ENCODE measurements at regions not wholly inside any gene's neighbourhood (a gene's known extent, or its start where the extent isn't known, plus 50 kb on each side); places are given as distances from the start of the nearest gene placed in this dataset.

GRCh38 chr10:10772411-10772810, 245.3 kb upstream of the CELF2 start:
- DNase-seq (no peak), ATAC-seq (ENCODE audit: low read depth in 2 of 2) (no peak)
- no peaks in the 10 kb centered on the region for H3K4me1 Mint-ChIP-seq
- peaks cover 4% of the 10 kb centered on the region for H3K27me3 ChIP-seq (ENCODE audit: control insufficient read depth, insufficient read depth, low read length)
- H3K27ac Mint-ChIP-seq = no peak overlapping the region
- no peak overlapping the region for H3K4me3 Mint-ChIP-seq
- no peaks in the 10 kb centered on the region for H3K9me3 ChIP-seq (ENCODE audit: control insufficient read depth in 2 of 2, low read length in 2 of 2)
- no peaks in the 10 kb centered on the region for H3K4me1 ChIP-seq (ENCODE audit: control insufficient read depth, insufficient read depth, low read length, poor library complexity, severe bottlenecking)
- H3K36me3 Mint-ChIP-seq = no peaks in the 10 kb centered on the region
- H3K9me3 Mint-ChIP-seq = peaks cover 0 to 1% (median 0%) of the 10 kb centered on the region in 7 donors
- no peaks in the 10 kb centered on the region for H3K27me3 Mint-ChIP-seq
- no peak overlapping the region for H3K27ac ChIP-seq (ENCODE audit: insufficient read depth, low read length, poor library complexity, severe bottlenecking)
- no peak overlapping the region for H3K4me3 ChIP-seq (ENCODE audit: low read depth, low read length)
- H3K36me3 ChIP-seq (ENCODE audit: control insufficient read depth, insufficient read depth, low read length) = no peaks in the 10 kb centered on the region

GRCh38 chr10:10772874-10773508, 244.7 kb upstream of the CELF2 start:
- Histone ChIP-seq H3K4me3 (ENCODE audit: low read depth, low read length) (no peak overlapping the region), H3K9me3 (ENCODE audit: control insufficient read depth in 2 of 2, low read length in 2 of 2) (no peaks in the 10 kb centered on the region), H3K4me1 (ENCODE audit: control insufficient read depth, insufficient read depth, low read length, poor library complexity, severe bottlenecking) (no peaks in the 10 kb centered on the region), H3K27me3 (ENCODE audit: control insufficient read depth, insufficient read depth, low read length) (peaks cover 4% of the 10 kb centered on the region), H3K27ac (ENCODE audit: insufficient read depth, low read length, poor library complexity, severe bottlenecking) (no peak overlapping the region), H3K36me3 (ENCODE audit: control insufficient read depth, insufficient read depth, low read length) (no peaks in the 10 kb centered on the region)
- Mint-ChIP-seq H3K27me3 (no peaks in the 10 kb centered on the region), H3K4me3 (no peak overlapping the region), H3K36me3 (no peaks in the 10 kb centered on the region), H3K4me1 (no peaks in the 10 kb centered on the region), H3K27ac (no peak overlapping the region), H3K9me3 (peaks cover 0 to 2% (median 0%) of the 10 kb centered on the region in 7 donors)
- no peak for ATAC-seq (ENCODE audit: low read depth in 2 of 2)
- no peak for DNase-seq

- Histone ChIP-seq H3K27me3 (ENCODE audit: control insufficient read depth, insufficient read depth, low read length) (peaks cover 4% of the 10 kb centered on the region), H3K4me1 (ENCODE audit: control insufficient read depth, insufficient read depth, low read length, poor library complexity, severe bottlenecking) (no peaks in the 10 kb centered on the region), H3K4me3 (ENCODE audit: low read depth, low read length) (no peak overlapping the region), H3K9me3 (ENCODE audit: control insufficient read depth in 2 of 2, low read length in 2 of 2) (no peaks in the 10 kb centered on the region), H3K27ac (ENCODE audit: insufficient read depth, low read length, poor library complexity, severe bottlenecking) (no peak overlapping the region), H3K36me3 (ENCODE audit: control insufficient read depth, insufficient read depth, low read length) (no peaks in the 10 kb centered on the region)
- Mint-ChIP-seq H3K4me1 (no peaks in the 10 kb centered on the region), H3K36me3 (no peaks in the 10 kb centered on the region), H3K4me3 (no peak overlapping the region), H3K27ac (no peak overlapping the region), H3K9me3 (peaks cover 0 to 2% (median 0%) of the 10 kb centered on the region in 7 donors), H3K27me3 (peaks cover 4% of the 10 kb centered on the region)
- ATAC-seq (ENCODE audit: low read depth in 2 of 2) = no peak
- DNase-seq = no peak
These were observed 243.3 kb upstream of the CELF2 start for GRCh38 chr10:10774416-10774815.

GRCh38 chr10:10776363-10776762, 241.3 kb upstream of the CELF2 start:
- H3K36me3 Mint-ChIP-seq = no peaks in the 10 kb centered on the region
- no peak overlapping the region for H3K4me3 Mint-ChIP-seq
- Histone ChIP-seq H3K4me1 (ENCODE audit: control insufficient read depth, insufficient read depth, low read length, poor library complexity, severe bottlenecking) (no peaks in the 10 kb centered on the region), H3K36me3 (ENCODE audit: control insufficient read depth, insufficient read depth, low read length) (no peaks in the 10 kb centered on the region), H3K27me3 (ENCODE audit: control insufficient read depth, insufficient read depth, low read length) (peaks cover 4% of the 10 kb centered on the region), H3K27ac (ENCODE audit: insufficient read depth, low read length, poor library complexity, severe bottlenecking) (no peak overlapping the region), H3K4me3 (ENCODE audit: low read depth, low read length) (no peak overlapping the region), H3K9me3 (ENCODE audit: control insufficient read depth in 2 of 2, low read length in 2 of 2) (no peaks in the 10 kb centered on the region)
- ATAC-seq (ENCODE audit: low read depth in 2 of 2) (no peak), DNase-seq (no peak)
- H3K27ac Mint-ChIP-seq = no peak overlapping the region
- no peaks in the 10 kb centered on the region for H3K4me1 Mint-ChIP-seq
- H3K9me3 Mint-ChIP-seq = peaks cover 0 to 2% (median 0%) of the 10 kb centered on the region in 7 donors
- H3K27me3 Mint-ChIP-seq = peaks cover 10% of the 10 kb centered on the region

GRCh38 chr10:10777279-10777678, 240.4 kb upstream of the CELF2 start:
- no peaks in the 10 kb centered on the region for H3K36me3 Mint-ChIP-seq
- H3K27ac Mint-ChIP-seq = no peak overlapping the region
- no peak overlapping the region for H3K4me3 ChIP-seq (ENCODE audit: low read depth, low read length)
- H3K4me1 ChIP-seq (ENCODE audit: control insufficient read depth, insufficient read depth, low read length, poor library complexity, severe bottlenecking) = no peaks in the 10 kb centered on the region
- no peak overlapping the region for H3K27ac ChIP-seq (ENCODE audit: insufficient read depth, low read length, poor library complexity, severe bottlenecking)
- H3K4me3 Mint-ChIP-seq = no peak overlapping the region
- H3K9me3 ChIP-seq (ENCODE audit: control insufficient read depth in 2 of 2, low read length in 2 of 2) = no peaks in the 10 kb centered on the region
- H3K9me3 Mint-ChIP-seq = peaks cover 0 to 2% (median 0%) of the 10 kb centered on the region in 7 donors
- no peak for DNase-seq
- H3K4me1 Mint-ChIP-seq = no peaks in the 10 kb centered on the region
- H3K36me3 ChIP-seq (ENCODE audit: control insufficient read depth, insufficient read depth, low read length) = no peaks in the 10 kb centered on the region
- H3K27me3 Mint-ChIP-seq = peaks cover 10% of the 10 kb centered on the region
- ATAC-seq (ENCODE audit: low read depth in 2 of 2) = no peak
- H3K27me3 ChIP-seq (ENCODE audit: control insufficient read depth, insufficient read depth, low read length) = peaks cover 4% of the 10 kb centered on the region

GRCh38 chr10:10777723-10778122, 239.9 kb upstream of the CELF2 start:
- no peaks in the 10 kb centered on the region for H3K36me3 Mint-ChIP-seq
- H3K27me3 Mint-ChIP-seq = peaks cover 10% of the 10 kb centered on the region
- Histone ChIP-seq H3K36me3 (ENCODE audit: control insufficient read depth, insufficient read depth, low read length) (no peaks in the 10 kb centered on the region), H3K4me1 (ENCODE audit: control insufficient read depth, insufficient read depth, low read length, poor library complexity, severe bottlenecking) (no peaks in the 10 kb centered on the region), H3K27me3 (ENCODE audit: control insufficient read depth, insufficient read depth, low read length) (peaks cover 4% of the 10 kb centered on the region), H3K9me3 (ENCODE audit: control insufficient read depth in 2 of 2, low read length in 2 of 2) (no peaks in the 10 kb centered on the region), H3K4me3 (ENCODE audit: low read depth, low read length) (no peak overlapping the region), H3K27ac (ENCODE audit: insufficient read depth, low read length, poor library complexity, severe bottlenecking) (no peak overlapping the region)
- ATAC-seq (ENCODE audit: low read depth in 2 of 2) = no peak
- peaks cover 0 to 4% (median 0%) of the 10 kb centered on the region in 7 donors for H3K9me3 Mint-ChIP-seq
- H3K4me1 Mint-ChIP-seq = no peaks in the 10 kb centered on the region
- H3K4me3 Mint-ChIP-seq = no peak overlapping the region
- no peak overlapping the region for H3K27ac Mint-ChIP-seq
- no peak for DNase-seq

- Histone ChIP-seq H3K4me1 (ENCODE audit: control insufficient read depth, insufficient read depth, low read length, poor library complexity, severe bottlenecking) (no peaks in the 10 kb centered on the region), H3K4me3 (ENCODE audit: low read depth, low read length) (no peak overlapping the region), H3K36me3 (ENCODE audit: control insufficient read depth, insufficient read depth, low read length) (no peaks in the 10 kb centered on the region), H3K9me3 (ENCODE audit: control insufficient read depth in 2 of 2, low read length in 2 of 2) (no peaks in the 10 kb centered on the region), H3K27me3 (ENCODE audit: control insufficient read depth, insufficient read depth, low read length) (peaks cover 4% of the 10 kb centered on the region), H3K27ac (ENCODE audit: insufficient read depth, low read length, poor library complexity, severe bottlenecking) (no peak overlapping the region)
- DNase-seq = no peak
- peaks cover 0 to 4% (median 0%) of the 10 kb centered on the region in 7 donors for H3K9me3 Mint-ChIP-seq
- peaks cover 10% of the 10 kb centered on the region for H3K27me3 Mint-ChIP-seq
- H3K36me3 Mint-ChIP-seq = no peaks in the 10 kb centered on the region
- ATAC-seq (ENCODE audit: low read depth in 2 of 2) = no peak
- no peak overlapping the region for H3K4me3 Mint-ChIP-seq
- H3K27ac Mint-ChIP-seq = no peak overlapping the region
- H3K4me1 Mint-ChIP-seq = no peaks in the 10 kb centered on the region
These were observed 238.7 kb upstream of the CELF2 start for GRCh38 chr10:10778959-10779358.

- Histone ChIP-seq H3K4me3 (ENCODE audit: low read depth, low read length) (no peak overlapping the region), H3K27me3 (ENCODE audit: control insufficient read depth, insufficient read depth, low read length) (peaks cover 4% of the 10 kb centered on the region), H3K4me1 (ENCODE audit: control insufficient read depth, insufficient read depth, low read length, poor library complexity, severe bottlenecking) (no peaks in the 10 kb centered on the region), H3K36me3 (ENCODE audit: control insufficient read depth, insufficient read depth, low read length) (no peaks in the 10 kb centered on the region), H3K27ac (ENCODE audit: insufficient read depth, low read length, poor library complexity, severe bottlenecking) (no peak overlapping the region), H3K9me3 (ENCODE audit: control insufficient read depth in 2 of 2, low read length in 2 of 2) (no peaks in the 10 kb centered on the region)
- no peak overlapping the region for H3K4me3 Mint-ChIP-seq
- H3K9me3 Mint-ChIP-seq = peaks cover 0 to 4% (median 0%) of the 10 kb centered on the region in 7 donors
- H3K27ac Mint-ChIP-seq = no peak overlapping the region
- ATAC-seq (ENCODE audit: low read depth in 2 of 2) = no peak
- peaks cover 11% of the 10 kb centered on the region for H3K27me3 Mint-ChIP-seq
- H3K36me3 Mint-ChIP-seq = peaks cover 3% of the 10 kb centered on the region
- DNase-seq = no peak
- H3K4me1 Mint-ChIP-seq = no peaks in the 10 kb centered on the region
These were observed 238.2 kb upstream of the CELF2 start for GRCh38 chr10:10779511-10779910.
